HepG2 (cell line): ENCODE measurements at regions not wholly inside any gene's neighbourhood (a gene's known extent, or its start where the extent isn't known, plus 50 kb on each side); places are given as distances from the start of the nearest gene placed in this dataset.

Experiments
- EP300 ChIP-seq, 3 experiments: sonication (generic) in 1 of 3; formaldehyde crosslinking in 1 of 3; IDR thresholded peaks; 2 replicates each; pipeline versions ENCODE4 v1.5.1 to v1.6.1; 2011 to 2020; ENCODE audit warnings: low read depth in 2 of 3, low read length in 2 of 3, borderline replicate concordance in 1 of 3, improper control_type of control experiment in 1 of 3, mild to moderate bottlenecking in 1 of 3, missing genetic modification reagents in 1 of 3, moderate library complexity in 1 of 3
- NFE2L2 ChIP-seq: fragments of 150-350 bp; IDR thresholded peaks from 2 replicates; pipeline ENCODE4 v1.6.1; 2014; ENCODE audit warnings: low read length
- NFIB ChIP-seq: sonication (generic); formaldehyde crosslinking; IDR thresholded peaks from 2 replicates; pipeline ENCODE4 v1.9.0; 2021; ENCODE audit warnings: missing genetic modification reagents, mild to moderate bottlenecking, borderline replicate concordance
- PHF8 ChIP-seq: sonication (generic); formaldehyde crosslinking; IDR thresholded peaks from 2 replicates; pipeline ENCODE4 v1.5.0; 2020; ENCODE audit warnings: missing genetic modification reagents
- RBFOX2 ChIP-seq: fragments of 200-400 bp; formaldehyde crosslinking; IDR thresholded peaks from 2 replicates; pipeline ENCODE4 v1.6.1; 2017; ENCODE audit warnings: low read depth, mild to moderate bottlenecking, low read length
- SIN3A ChIP-seq: IDR thresholded peaks from 2 replicates; pipeline ENCODE4 v1.6.1; 2011; ENCODE audit warnings: low read depth, mild to moderate bottlenecking, control low read depth, low read length, borderline replicate concordance
- U2AF2 ChIP-seq: fragments of 200-400 bp; formaldehyde crosslinking; IDR thresholded peaks from 2 replicates; pipeline ENCODE4 v1.6.1; 2017; ENCODE audit warnings: low read depth, mild to moderate bottlenecking, low read length
- ZBTB7A ChIP-seq: sonication (generic); formaldehyde crosslinking; IDR thresholded peaks from 2 replicates; pipeline ENCODE4 v1.8.0; 2022; ENCODE audit warnings: mild to moderate bottlenecking, missing genetic modification reagents
- ZFX ChIP-seq: sonication (generic); formaldehyde crosslinking; IDR thresholded peaks from 2 replicates; pipeline ENCODE4 v1.4.0; 2020; ENCODE audit warnings: mild to moderate bottlenecking, low read depth, missing genetic modification reagents, moderate library complexity
- ZNF773 ChIP-seq: sonication (generic); formaldehyde crosslinking; IDR thresholded peaks from 2 replicates; pipeline ENCODE4 v1.4.0; 2020; ENCODE audit warnings: missing genetic modification reagents, borderline replicate concordance
- TF ChIP-seq, protein P1 (sequence below), 2 experiments: sonication (generic) in 1 of 2; formaldehyde crosslinking in 1 of 2; IDR thresholded peaks; 2 replicates each; pipeline versions ENCODE4 v1.5.1 to v1.6.1; 2011 to 2020; ENCODE audit warnings: borderline replicate concordance in 1 of 2, low read depth in 1 of 2, low read length in 1 of 2, mild to moderate bottlenecking in 1 of 2, missing genetic modification reagents in 1 of 2, moderate library complexity in 1 of 2

DNA sequence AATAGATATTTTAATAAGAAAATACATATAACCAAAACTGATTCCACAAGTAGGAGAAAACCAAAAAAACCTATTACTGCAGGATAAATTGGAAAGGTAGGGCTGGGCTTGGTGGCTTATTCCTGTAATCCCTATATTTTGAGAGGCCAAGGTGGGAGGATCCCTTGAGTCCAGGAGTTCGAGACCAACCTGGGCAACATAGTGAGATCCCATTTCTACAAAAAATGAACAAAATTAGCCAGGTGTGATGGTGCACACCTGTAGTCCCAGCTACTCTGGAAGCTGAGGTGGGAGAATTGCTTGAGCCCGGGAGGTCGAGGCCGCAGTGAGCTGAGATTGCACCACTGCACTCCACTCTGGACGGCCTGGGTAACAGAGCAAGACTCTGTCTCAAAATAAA is 189.2 kb upstream of the IER5L start:
- TF ChIP-seq NFIB (no peak), ZNF773 (CRISPR knock-in tag) (no peak), NFE2L2 (no peak), U2AF2 (no peak), ZBTB7A (no peak), ZFX (no peak), PHF8 (CRISPR knock-in tag) (no peak), EP300 (IDR thresholded peaks at IDR 0.05; ENCODE audit: low read depth in 2 of 2, low read length in 2 of 2) (no peak), EP300 (CRISPR knock-in tag; IDR thresholded peaks at IDR 0.05; ENCODE audit: borderline replicate concordance) (no peak), SIN3A (no peak), RBFOX2 (no peak)
- TF ChIP-seq, protein P1, sequence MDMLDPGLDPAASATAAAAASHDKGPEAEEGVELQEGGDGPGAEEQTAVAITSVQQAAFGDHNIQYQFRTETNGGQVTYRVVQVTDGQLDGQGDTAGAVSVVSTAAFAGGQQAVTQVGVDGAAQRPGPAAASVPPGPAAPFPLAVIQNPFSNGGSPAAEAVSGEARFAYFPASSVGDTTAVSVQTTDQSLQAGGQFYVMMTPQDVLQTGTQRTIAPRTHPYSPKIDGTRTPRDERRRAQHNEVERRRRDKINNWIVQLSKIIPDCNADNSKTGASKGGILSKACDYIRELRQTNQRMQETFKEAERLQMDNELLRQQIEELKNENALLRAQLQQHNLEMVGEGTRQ (IDR thresholded peaks at IDR 0.05; ENCODE audit: low read depth, low read length): no peak
- TF ChIP-seq, protein P1 (CRISPR knock-in tag; IDR thresholded peaks at IDR 0.05; ENCODE audit: borderline replicate concordance): no peak
